ENCODE measurements at regions not wholly inside any gene's neighbourhood (a gene's known extent, or its start where the extent isn't known, plus 50 kb on each side); places are given as distances from the start of the nearest gene placed in this dataset.

DNA sequence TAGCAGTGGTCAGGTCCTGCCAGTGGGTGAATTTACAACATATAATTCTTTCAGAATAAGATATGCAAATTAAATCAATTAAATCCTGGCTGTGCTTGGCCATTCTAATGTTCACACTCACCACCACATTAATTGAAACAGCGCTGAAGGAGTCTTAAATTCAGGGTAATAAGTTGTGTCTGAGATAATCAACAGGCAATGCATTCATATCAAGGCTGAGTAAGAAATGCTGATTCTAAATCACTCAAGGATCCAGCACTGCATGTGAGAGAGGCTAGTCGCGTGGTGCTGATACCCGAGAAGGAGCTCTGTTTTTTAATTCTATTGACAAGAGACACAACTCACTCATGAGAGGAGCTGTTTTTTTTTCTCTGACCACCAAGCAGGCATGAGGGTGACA lies 588.8 kb upstream of the ADAMTS9 start:
- Histone ChIP-seq H3K9ac (ENCODE audit: control insufficient read depth, insufficient read depth, low read length) (no peak overlapping the region), H2AFZ (ENCODE audit: control insufficient read depth, low read depth, low read length) (no peak overlapping the region), H3K4me3 (no peak overlapping the region), H3K27ac (ENCODE audit: control insufficient read depth, insufficient read depth) (no peak overlapping the region), H4K20me1 (ENCODE audit: control insufficient read depth, insufficient read depth) (no peaks in the 10 kb centered on the region), H3K9me3 (replicated peaks; ENCODE audit: control insufficient read depth, insufficient read depth, low read length) (no peaks in the 10 kb centered on the region), H3K4me2 (ENCODE audit: control insufficient read depth, insufficient read depth) (no peak overlapping the region), H3K4me1 (ENCODE audit: control insufficient read depth, insufficient read depth, low read length) (no peaks in the 10 kb centered on the region), H3K79me2 (ENCODE audit: control insufficient read depth, insufficient read depth, low read length) (no peaks in the 10 kb centered on the region), H3K36me3 (ENCODE audit: control insufficient read depth in 2 of 2, insufficient read depth in 2 of 2, low read length in 1 of 2) (no peaks in the 10 kb centered on the region), H3K27me3 (replicated peaks in 1 of 2; ENCODE audit: control insufficient read depth in 2 of 2, insufficient read depth in 2 of 2, low read length in 1 of 2) (no peaks in the 10 kb centered on the region)
- FAIRE-seq = no peak
- DNase-seq (ENCODE audit: low read depth, low spot score) = no peak
- 26% methylated on average over 4 of the region's 4 CpGs for WGBS (ENCODE audit: insufficient coverage, insufficient replicate concordance, low lambda C conversion rate, missing lambda C conversion rate)
- no TSS peak for BruUV-seq (replicated peaks)
- in situ Hi-C loops (cut with MboI) = no loop called here
- intact Hi-C loops (cut with micrococcal nuclease; ENCODE audit: unreplicated experiment) = no loop called here
- POLR2A ChIA-PET = no interaction called here
- TF ChIP-seq, protein P1, sequence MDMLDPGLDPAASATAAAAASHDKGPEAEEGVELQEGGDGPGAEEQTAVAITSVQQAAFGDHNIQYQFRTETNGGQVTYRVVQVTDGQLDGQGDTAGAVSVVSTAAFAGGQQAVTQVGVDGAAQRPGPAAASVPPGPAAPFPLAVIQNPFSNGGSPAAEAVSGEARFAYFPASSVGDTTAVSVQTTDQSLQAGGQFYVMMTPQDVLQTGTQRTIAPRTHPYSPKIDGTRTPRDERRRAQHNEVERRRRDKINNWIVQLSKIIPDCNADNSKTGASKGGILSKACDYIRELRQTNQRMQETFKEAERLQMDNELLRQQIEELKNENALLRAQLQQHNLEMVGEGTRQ (IDR thresholded peaks at IDR 0.05; ENCODE audit: borderline replicate concordance, low read depth, low read length) = no peak
- TF ChIP-seq NFYA (IDR thresholded peaks at IDR 0.05; ENCODE audit: borderline replicate concordance, low read depth, low read length) (no peak), STAT1 (conservative IDR thresholded peaks at IDR 0.05) (no peak), IKZF1 (conservative IDR thresholded peaks at IDR 0.05) (no peak), TCF3 (IDR thresholded peaks at IDR 0.05; ENCODE audit: borderline replicate concordance, insufficient read depth, low read depth, low read length) (no peak)
- TF ChIP-seq, protein P2, sequence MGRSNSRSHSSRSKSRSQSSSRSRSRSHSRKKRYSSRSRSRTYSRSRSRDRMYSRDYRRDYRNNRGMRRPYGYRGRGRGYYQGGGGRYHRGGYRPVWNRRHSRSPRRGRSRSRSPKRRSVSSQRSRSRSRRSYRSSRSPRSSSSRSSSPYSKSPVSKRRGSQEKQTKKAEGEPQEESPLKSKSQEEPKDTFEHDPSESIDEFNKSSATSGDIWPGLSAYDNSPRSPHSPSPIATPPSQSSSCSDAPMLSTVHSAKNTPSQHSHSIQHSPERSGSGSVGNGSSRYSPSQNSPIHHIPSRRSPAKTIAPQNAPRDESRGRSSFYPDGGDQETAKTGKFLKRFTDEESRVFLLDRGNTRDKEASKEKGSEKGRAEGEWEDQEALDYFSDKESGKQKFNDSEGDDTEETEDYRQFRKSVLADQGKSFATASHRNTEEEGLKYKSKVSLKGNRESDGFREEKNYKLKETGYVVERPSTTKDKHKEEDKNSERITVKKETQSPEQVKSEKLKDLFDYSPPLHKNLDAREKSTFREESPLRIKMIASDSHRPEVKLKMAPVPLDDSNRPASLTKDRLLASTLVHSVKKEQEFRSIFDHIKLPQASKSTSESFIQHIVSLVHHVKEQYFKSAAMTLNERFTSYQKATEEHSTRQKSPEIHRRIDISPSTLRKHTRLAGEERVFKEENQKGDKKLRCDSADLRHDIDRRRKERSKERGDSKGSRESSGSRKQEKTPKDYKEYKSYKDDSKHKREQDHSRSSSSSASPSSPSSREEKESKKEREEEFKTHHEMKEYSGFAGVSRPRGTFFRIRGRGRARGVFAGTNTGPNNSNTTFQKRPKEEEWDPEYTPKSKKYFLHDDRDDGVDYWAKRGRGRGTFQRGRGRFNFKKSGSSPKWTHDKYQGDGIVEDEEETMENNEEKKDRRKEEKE (IDR thresholded peaks at IDR 0.05) = no peak
- SMC1A ChIA-PET (ENCODE audit: uncharacterized antibody, unreplicated experiment) = no interaction called here
- RAD21 ChIA-PET (ENCODE audit: unreplicated experiment) = no interaction called here
- ATAC-seq = no peak
- CTCF ChIA-PET = no interaction called here

All from GM12878 (cell line).